HepG2 (cell line): ENCODE measurements at regions not wholly inside any gene's neighbourhood (a gene's known extent, or its start where the extent isn't known, plus 50 kb on each side); places are given as distances from the start of the nearest gene placed in this dataset.

ENCODE experiments used
- CHD4 ChIP-seq: fragments of 200-600 bp; sonication (generic); IDR thresholded peaks from 2 replicates; pipeline ENCODE4 v1.7.0; 2017; ENCODE audit warnings: mild to moderate bottlenecking, low read length, borderline replicate concordance
- DPF2 ChIP-seq: sonication (generic); formaldehyde crosslinking; IDR thresholded peaks from 2 replicates; pipeline ENCODE4 v1.4.0; 2020; ENCODE audit warnings: mild to moderate bottlenecking, low read depth, missing genetic modification reagents, borderline replicate concordance
- FLYWCH1 ChIP-seq: sonication (generic); formaldehyde crosslinking; IDR thresholded peaks from 2 replicates; pipeline ENCODE4 v1.8.1; 2023; ENCODE audit warnings: mild to moderate bottlenecking, missing genetic modification reagents
- ZNF354B ChIP-seq: sonication (generic); formaldehyde crosslinking; IDR thresholded peaks from 2 replicates; pipeline ENCODE4 v1.8.0; 2022; ENCODE audit warnings: mild to moderate bottlenecking, missing genetic modification reagents
- ZNF530 ChIP-seq: sonication (generic); formaldehyde crosslinking; IDR thresholded peaks from 2 replicates; pipeline ENCODE4 v1.5.0; 2020; ENCODE audit warnings: low read depth, mild to moderate bottlenecking, missing genetic modification reagents
- ZNF619 ChIP-seq: sonication (generic); formaldehyde crosslinking; IDR thresholded peaks from 2 replicates; pipeline ENCODE4 v1.4.0; 2020; ENCODE audit warnings: mild to moderate bottlenecking, missing genetic modification reagents
- TF ChIP-seq, protein P1 (sequence below): sonication (generic); formaldehyde crosslinking; IDR thresholded peaks from 2 replicates; pipeline ENCODE4 v1.5.1; 2020; ENCODE audit warnings: mild to moderate bottlenecking, missing genetic modification reagents, borderline replicate concordance
- TF ChIP-seq, protein P2 (sequence below): sonication (generic); formaldehyde crosslinking; IDR thresholded peaks from 2 replicates; pipeline ENCODE4 v1.4.0; 2020; ENCODE audit warnings: mild to moderate bottlenecking, missing genetic modification reagents
- TF ChIP-seq, protein P3 (sequence below): IDR thresholded peaks from 2 replicates; pipeline ENCODE4 v1.6.1; 2016; ENCODE audit warnings: low read depth, borderline replicate concordance
- TF ChIP-seq, protein P4 (sequence below): sonication (generic); formaldehyde crosslinking; IDR thresholded peaks from 2 replicates; pipeline ENCODE4 v1.5.1; 2020; ENCODE audit warnings: mild to moderate bottlenecking, missing genetic modification reagents, moderate library complexity

GRCh38 chr12:38985961-38986360 lies 80.6 kb upstream of the CPNE8 start (continued):
- TF ChIP-seq, protein P1, sequence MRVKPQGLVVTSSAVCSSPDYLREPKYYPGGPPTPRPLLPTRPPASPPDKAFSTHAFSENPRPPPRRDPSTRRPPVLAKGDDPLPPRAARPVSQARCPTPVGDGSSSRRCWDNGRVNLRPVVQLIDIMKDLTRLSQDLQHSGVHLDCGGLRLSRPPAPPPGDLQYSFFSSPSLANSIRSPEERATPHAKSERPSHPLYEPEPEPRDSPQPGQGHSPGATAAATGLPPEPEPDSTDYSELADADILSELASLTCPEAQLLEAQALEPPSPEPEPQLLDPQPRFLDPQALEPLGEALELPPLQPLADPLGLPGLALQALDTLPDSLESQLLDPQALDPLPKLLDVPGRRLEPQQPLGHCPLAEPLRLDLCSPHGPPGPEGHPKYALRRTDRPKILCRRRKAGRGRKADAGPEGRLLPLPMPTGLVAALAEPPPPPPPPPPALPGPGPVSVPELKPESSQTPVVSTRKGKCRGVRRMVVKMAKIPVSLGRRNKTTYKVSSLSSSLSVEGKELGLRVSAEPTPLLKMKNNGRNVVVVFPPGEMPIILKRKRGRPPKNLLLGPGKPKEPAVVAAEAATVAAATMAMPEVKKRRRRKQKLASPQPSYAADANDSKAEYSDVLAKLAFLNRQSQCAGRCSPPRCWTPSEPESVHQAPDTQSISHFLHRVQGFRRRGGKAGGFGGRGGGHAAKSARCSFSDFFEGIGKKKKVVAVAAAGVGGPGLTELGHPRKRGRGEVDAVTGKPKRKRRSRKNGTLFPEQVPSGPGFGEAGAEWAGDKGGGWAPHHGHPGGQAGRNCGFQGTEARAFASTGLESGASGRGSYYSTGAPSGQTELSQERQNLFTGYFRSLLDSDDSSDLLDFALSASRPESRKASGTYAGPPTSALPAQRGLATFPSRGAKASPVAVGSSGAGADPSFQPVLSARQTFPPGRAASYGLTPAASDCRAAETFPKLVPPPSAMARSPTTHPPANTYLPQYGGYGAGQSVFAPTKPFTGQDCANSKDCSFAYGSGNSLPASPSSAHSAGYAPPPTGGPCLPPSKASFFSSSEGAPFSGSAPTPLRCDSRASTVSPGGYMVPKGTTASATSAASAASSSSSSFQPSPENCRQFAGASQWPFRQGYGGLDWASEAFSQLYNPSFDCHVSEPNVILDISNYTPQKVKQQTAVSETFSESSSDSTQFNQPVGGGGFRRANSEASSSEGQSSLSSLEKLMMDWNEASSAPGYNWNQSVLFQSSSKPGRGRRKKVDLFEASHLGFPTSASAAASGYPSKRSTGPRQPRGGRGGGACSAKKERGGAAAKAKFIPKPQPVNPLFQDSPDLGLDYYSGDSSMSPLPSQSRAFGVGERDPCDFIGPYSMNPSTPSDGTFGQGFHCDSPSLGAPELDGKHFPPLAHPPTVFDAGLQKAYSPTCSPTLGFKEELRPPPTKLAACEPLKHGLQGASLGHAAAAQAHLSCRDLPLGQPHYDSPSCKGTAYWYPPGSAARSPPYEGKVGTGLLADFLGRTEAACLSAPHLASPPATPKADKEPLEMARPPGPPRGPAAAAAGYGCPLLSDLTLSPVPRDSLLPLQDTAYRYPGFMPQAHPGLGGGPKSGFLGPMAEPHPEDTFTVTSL (CRISPR knock-in tag), result no peak
- TF ChIP-seq ZNF619 (CRISPR knock-in tag), result no peak
- TF ChIP-seq DPF2 (CRISPR knock-in tag), result no peak
- TF ChIP-seq, protein P2, sequence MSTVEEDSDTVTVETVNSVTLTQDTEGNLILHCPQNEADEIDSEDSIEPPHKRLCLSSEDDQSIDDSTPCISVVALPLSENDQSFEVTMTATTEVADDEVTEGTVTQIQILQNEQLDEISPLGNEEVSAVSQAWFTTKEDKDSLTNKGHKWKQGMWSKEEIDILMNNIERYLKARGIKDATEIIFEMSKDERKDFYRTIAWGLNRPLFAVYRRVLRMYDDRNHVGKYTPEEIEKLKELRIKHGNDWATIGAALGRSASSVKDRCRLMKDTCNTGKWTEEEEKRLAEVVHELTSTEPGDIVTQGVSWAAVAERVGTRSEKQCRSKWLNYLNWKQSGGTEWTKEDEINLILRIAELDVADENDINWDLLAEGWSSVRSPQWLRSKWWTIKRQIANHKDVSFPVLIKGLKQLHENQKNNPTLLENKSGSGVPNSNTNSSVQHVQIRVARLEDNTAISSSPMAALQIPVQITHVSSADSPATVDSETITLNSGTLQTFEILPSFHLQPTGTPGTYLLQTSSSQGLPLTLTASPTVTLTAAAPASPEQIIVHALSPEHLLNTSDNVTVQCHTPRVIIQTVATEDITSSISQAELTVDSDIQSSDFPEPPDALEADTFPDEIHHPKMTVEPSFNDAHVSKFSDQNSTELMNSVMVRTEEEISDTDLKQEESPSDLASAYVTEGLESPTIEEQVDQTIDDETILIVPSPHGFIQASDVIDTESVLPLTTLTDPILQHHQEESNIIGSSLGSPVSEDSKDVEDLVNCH (CRISPR knock-in tag), result no peak
- TF ChIP-seq, protein P3, sequence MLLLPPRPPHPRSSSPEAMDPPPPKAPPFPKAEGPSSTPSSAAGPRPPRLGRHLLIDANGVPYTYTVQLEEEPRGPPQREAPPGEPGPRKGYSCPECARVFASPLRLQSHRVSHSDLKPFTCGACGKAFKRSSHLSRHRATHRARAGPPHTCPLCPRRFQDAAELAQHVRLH (CRISPR knock-in tag), result no peak
- TF ChIP-seq ZNF354B (CRISPR knock-in tag), result no peak
- TF ChIP-seq, protein P4, sequence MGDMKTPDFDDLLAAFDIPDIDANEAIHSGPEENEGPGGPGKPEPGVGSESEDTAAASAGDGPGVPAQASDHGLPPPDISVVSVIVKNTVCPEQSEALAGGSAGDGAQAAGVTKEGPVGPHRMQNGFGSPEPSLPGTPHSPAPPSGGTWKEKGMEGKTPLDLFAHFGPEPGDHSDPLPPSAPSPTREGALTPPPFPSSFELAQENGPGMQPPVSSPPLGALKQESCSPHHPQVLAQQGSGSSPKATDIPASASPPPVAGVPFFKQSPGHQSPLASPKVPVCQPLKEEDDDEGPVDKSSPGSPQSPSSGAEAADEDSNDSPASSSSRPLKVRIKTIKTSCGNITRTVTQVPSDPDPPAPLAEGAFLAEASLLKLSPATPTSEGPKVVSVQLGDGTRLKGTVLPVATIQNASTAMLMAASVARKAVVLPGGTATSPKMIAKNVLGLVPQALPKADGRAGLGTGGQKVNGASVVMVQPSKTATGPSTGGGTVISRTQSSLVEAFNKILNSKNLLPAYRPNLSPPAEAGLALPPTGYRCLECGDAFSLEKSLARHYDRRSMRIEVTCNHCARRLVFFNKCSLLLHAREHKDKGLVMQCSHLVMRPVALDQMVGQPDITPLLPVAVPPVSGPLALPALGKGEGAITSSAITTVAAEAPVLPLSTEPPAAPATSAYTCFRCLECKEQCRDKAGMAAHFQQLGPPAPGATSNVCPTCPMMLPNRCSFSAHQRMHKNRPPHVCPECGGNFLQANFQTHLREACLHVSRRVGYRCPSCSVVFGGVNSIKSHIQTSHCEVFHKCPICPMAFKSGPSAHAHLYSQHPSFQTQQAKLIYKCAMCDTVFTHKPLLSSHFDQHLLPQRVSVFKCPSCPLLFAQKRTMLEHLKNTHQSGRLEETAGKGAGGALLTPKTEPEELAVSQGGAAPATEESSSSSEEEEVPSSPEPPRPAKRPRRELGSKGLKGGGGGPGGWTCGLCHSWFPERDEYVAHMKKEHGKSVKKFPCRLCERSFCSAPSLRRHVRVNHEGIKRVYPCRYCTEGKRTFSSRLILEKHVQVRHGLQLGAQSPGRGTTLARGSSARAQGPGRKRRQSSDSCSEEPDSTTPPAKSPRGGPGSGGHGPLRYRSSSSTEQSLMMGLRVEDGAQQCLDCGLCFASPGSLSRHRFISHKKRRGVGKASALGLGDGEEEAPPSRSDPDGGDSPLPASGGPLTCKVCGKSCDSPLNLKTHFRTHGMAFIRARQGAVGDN (CRISPR knock-in tag), result no peak
- no peak for TF ChIP-seq ZNF530 (CRISPR knock-in tag)
- TF ChIP-seq CHD4, result no peak
- no peak for TF ChIP-seq FLYWCH1 (CRISPR knock-in tag)
